ENCODE measurements at regions not wholly inside any gene's neighbourhood (a gene's known extent, or its start where the extent isn't known, plus 50 kb on each side); places are given as distances from the start of the nearest gene placed in this dataset.

GRCh38 chr1:99520121-99520520 is 125.8 kb upstream of the PALMD start:
- H2BK120ac ChIP-seq (replicated peaks; ENCODE audit: low read depth, low read length) = no peak overlapping the region
- H3K27ac ChIP-seq (ENCODE audit: low read depth, low read length) = no peak overlapping the region
- no peak overlapping the region for H3K18ac ChIP-seq (ENCODE audit: extremely low read depth, low read length)
- H4K91ac ChIP-seq (replicated peaks; ENCODE audit: insufficient read length, low read length) = no peak overlapping the region
- no peak overlapping the region for H2BK12ac ChIP-seq (ENCODE audit: low read depth, low read length)
- no peaks in the 10 kb centered on the region for H3K9me3 ChIP-seq (ENCODE audit: insufficient read depth in 2 of 2, low read depth in 1 of 2, low read length in 1 of 2)
- no peak overlapping the region for H3K4me2 ChIP-seq (ENCODE audit: insufficient read depth in 1 of 2, low read depth in 2 of 2, low read length in 2 of 2)
- H3K14ac ChIP-seq (ENCODE audit: insufficient read length) = no peak overlapping the region
- no peak overlapping the region for H2AK5ac ChIP-seq (ENCODE audit: low read depth, low read length)
- DNase-seq (ENCODE audit: low read depth in 1 of 2, low spot score in 2 of 2) (no peak), FAIRE-seq (no peak)
- no peak overlapping the region for H3K4me3 ChIP-seq (ENCODE audit: extremely low read depth in 1 of 4, insufficient read depth in 2 of 4, low read depth in 3 of 4, low read length in 4 of 4)
- no peaks in the 10 kb centered on the region for H3K36me3 ChIP-seq (ENCODE audit: control insufficient read depth in 2 of 4, insufficient read depth in 4 of 4, low read length in 3 of 4)
- H3K56ac ChIP-seq (replicated peaks; ENCODE audit: insufficient read length, low read depth, low read length) = no peak overlapping the region
- no peak overlapping the region for H3K23ac ChIP-seq (ENCODE audit: insufficient read length)
- no peaks in the 10 kb centered on the region for H3K23me2 ChIP-seq (ENCODE audit: low read depth, low read length)
- H3K4ac ChIP-seq (replicated peaks; ENCODE audit: insufficient read length, low read depth, low read length) = no peak overlapping the region
- no peak overlapping the region for H2BK5ac ChIP-seq (ENCODE audit: low read depth, low read length)
- 0 out of 7 replicates have a peak, but pooled peaks cover 0 to 2% (median 1%) of the 10 kb centered on the region in 4 experiments for H3K4me1 ChIP-seq (replicated peaks in 1 of 4; ENCODE audit: control insufficient read depth in 3 of 4, insufficient read depth in 4 of 4, low read length in 3 of 4)
- H3K79me2 ChIP-seq (ENCODE audit: control insufficient read depth in 1 of 2, insufficient read depth in 2 of 2, low read length in 2 of 2) = no peaks in the 10 kb centered on the region
- ChIA-PET CTCF (ENCODE audit: partially characterized antibody) (no interaction called here), POLR2A (ENCODE audit: partially characterized antibody) (no interaction called here)
- no peak overlapping the region for H2BK20ac ChIP-seq (ENCODE audit: low read length)
- no peaks in the 10 kb centered on the region for H3K79me1 ChIP-seq (ENCODE audit: low read depth, low read length)
- no peak overlapping the region for H2AFZ ChIP-seq (ENCODE audit: low read length)
- no peak overlapping the region for H3K9ac ChIP-seq (replicated peaks in 1 of 4; ENCODE audit: extremely low read depth in 1 of 4, low read depth in 3 of 4, low read length in 3 of 4)
- H4K5ac ChIP-seq (ENCODE audit: insufficient read length, low read depth, low read length) = no peak overlapping the region
- H4K8ac ChIP-seq (ENCODE audit: extremely low read depth, insufficient read depth, low read length) = no peak overlapping the region
- no peaks in the 10 kb centered on the region for H4K20me1 ChIP-seq (replicated peaks in 1 of 2; ENCODE audit: control insufficient read depth in 1 of 2, insufficient read depth in 2 of 2, low read length in 2 of 2)
- no peak overlapping the region for H2BK15ac ChIP-seq (ENCODE audit: low read length)
- TF ChIP-seq CBX8 (IDR thresholded peaks at IDR 0.05; ENCODE audit: borderline replicate concordance, low read depth, low read length) (no peak), SP4 (IDR thresholded peaks at IDR 0.05; ENCODE audit: low read length) (no peak), CREB1 (IDR thresholded peaks at IDR 0.05) (no peak), SIRT6 (IDR thresholded peaks at IDR 0.05; ENCODE audit: low read length) (no peak), SIX5 (IDR thresholded peaks at IDR 0.05; ENCODE audit: low read depth, low read length) (no peak), SRF (IDR thresholded peaks at IDR 0.05; ENCODE audit: low read depth, low read length) (no peak), RNF2 (IDR thresholded peaks at IDR 0.05; ENCODE audit: borderline replicate concordance, low read depth, low read length, missing control alignments, poor library complexity, severe bottlenecking) (no peak), ATF2 (IDR thresholded peaks at IDR 0.05; ENCODE audit: low read length) (no peak), JUND (IDR thresholded peaks at IDR 0.05; ENCODE audit: low read length) (no peak)
- no peaks in the 10 kb centered on the region for H3K27me3 ChIP-seq (replicated peaks in 1 of 4; ENCODE audit: control insufficient read depth in 3 of 4, extremely low read depth in 1 of 4, insufficient read depth in 3 of 4, low read length in 3 of 4)
